ENCODE measurements at regions not wholly inside any gene's neighbourhood (a gene's known extent, or its start where the extent isn't known, plus 50 kb on each side); places are given as distances from the start of the nearest gene placed in this dataset.
"Not testable (repeated sequence)": the region's sequence is repeated elsewhere in the genome, so short reads cannot be mapped to it uniquely, and the experiment has no call there.

DNA sequence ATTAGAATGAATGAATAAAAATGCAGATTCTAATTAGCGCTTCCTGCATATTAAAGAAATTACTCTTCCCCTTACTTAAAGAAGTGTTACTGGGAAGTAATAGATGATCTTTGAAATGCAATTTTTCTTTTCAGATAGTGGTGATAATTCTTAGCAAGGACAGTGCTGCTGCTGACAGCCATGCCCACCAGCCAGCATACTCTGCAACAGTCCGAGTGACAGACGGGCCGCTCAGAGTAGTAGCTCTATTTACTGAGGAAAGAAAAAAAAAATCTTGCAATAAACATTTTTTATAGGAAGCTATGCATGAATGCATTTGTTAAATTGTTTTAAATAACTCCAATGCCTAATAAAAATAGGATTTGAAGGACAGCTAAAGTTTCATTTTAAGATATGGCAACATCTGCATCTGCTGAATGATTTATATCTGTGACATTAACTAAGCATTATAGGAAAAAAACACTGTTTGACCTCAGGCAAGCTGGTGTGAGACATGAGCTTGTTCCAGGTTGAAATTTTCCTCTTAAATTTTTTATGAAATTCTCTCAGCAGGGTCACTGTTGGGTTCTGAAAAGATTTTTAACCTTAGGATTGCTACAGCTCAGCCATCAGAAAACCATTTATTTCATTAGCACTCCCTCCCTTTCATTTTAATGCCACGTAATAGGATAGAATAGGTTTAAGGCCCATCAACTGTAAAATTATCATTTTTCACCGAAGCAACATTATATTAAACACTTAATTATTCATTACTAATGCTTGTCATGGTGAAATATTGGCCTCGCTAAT, 393.8 kb downstream of the DCDC2C start:
- in situ Hi-C loops (cut with HindIII; ENCODE audit: low pct_unique_long_range_greater_than_20kb, low sequenced_read_pairs), result no loop called here
- DNase-seq (ENCODE audit: low read depth), result no peak

DNA sequence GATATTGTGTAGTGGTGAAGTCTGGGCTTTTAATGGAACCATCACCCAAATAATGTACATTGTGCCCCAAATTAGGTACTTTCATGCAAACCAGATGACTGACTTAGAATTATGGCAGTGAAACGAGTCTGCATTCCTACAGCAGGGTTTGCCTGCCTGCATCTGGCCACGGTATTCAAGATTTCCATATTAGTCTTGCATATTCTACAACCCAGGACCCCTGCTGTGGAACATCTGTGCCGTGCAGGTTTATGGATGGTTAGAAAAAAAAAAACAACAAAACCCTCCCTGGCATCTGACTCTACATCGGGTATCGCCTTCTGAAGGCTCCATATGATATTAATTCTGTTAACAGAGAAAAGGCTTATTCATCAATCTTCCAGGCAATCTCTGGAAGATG, 394.8 kb downstream of the DCDC2C start:
- in situ Hi-C loops (cut with HindIII; ENCODE audit: low pct_unique_long_range_greater_than_20kb, low sequenced_read_pairs), result no loop called here
- DNase-seq (ENCODE audit: low read depth), result no peak

DNA sequence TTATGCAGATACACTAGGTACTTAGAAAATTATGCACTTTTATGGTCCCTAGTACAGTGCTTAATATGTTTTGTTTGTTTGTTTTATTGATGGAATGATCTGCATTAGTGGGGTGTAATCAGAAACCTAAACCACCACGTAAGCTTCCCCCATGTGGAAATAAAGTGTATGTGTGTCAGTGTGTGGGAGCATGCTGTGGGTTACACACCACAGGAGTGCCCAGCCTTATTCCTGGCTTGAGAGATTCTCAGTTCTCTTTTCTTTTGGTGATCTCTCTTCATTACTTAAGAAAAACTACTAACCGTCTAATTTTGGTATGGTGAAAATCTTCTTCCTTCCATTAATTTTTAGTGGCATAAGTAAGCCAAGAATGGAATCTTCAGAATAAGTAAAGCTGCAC, 398.6 kb downstream of the DCDC2C start:
- no peak for DNase-seq (ENCODE audit: low read depth)
- in situ Hi-C loops (cut with HindIII; ENCODE audit: low pct_unique_long_range_greater_than_20kb, low sequenced_read_pairs), result no loop called here

DNA sequence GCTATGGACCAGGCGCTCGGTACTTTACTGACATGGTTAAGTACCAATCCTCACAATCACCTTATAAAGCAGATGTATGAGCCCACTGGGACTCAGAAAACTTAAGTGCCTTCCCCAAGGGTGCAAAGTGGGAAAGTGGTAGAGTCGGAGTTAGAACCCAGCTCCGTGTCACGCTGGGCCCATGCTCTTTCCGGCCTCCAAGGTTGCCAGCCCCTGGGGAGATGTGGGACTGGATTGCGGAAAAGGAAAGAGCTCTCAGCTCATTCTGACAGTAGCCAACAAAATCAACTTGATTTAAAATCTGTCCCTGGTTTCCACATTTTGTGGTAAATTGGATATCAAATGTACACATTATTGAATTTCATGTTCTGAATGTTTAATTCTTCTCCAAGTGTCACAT, 403.8 kb downstream of the DCDC2C start:
- in situ Hi-C loops (cut with HindIII; ENCODE audit: low pct_unique_long_range_greater_than_20kb, low sequenced_read_pairs), result no loop called here
- DNase-seq (ENCODE audit: low read depth), result no peak

DNA sequence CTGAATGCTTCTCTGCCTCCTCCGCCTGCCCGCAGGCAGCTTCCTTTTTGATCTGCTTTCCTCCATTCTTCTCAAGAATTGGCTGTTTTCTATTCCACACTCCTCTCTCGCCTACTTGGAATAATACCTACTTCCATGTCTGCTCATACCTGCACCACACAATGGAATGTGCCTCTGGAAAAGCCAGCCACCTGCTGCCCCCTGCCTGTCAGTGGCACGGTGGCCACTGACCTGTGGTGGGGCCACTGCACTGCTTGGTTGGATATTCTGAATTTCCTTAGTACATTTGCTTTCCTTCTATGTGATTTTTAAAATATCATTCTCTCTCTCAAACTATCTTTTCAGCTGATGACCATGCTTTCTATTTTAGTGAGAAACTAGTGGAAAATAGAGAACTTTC, 406.9 kb downstream of the DCDC2C start:
- in situ Hi-C loops (cut with HindIII; ENCODE audit: low pct_unique_long_range_greater_than_20kb, low sequenced_read_pairs), result no loop called here

DNA sequence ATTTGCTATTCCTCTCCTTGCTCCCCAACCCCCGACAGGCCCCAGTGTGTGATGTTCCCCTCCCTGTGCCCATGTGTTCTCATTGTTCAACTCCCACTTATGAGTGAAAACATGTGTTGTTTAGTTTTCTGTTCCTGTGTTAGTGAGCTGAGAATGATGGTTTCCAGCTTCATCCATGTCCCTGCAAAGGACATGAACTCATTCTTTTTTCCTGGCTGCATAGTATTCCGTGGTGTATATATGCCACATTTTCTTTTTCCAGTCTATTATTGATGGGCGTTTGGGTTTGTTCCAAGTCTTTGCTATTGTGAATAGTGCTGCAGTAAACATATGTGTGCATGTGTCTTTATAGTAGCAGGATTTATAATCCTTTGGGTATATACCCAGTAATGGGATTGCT, 412.1 kb downstream of the DCDC2C start:
- in situ Hi-C loops (cut with HindIII; ENCODE audit: low pct_unique_long_range_greater_than_20kb, low sequenced_read_pairs); DNase-seq (ENCODE audit: low read depth): not testable (repeated sequence)

More for the DNA sequence above, 406.9 kb downstream of the DCDC2C start:
- DNase-seq (ENCODE audit: low read depth), result no peak

DNA sequence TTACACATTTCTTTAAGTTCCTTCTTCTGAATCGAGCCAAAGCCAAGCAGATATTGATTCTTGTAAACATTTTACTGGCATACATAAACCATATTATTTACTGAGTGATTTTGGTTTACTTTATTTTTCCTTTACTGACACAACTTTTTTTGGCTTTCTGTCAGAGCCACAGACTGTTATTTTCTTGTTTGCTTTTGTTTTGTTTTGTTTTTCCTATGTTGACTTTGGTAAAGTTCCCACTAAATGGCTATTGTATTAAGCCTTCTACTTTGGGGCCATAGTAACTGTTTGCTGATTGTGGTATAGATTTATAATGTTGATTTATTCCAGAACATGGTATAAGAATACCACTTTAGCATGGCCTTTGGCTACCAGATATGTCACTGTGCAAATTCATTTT, 419.4 kb downstream of the DCDC2C start:
- DNase-seq (ENCODE audit: low read depth), result no peak
- in situ Hi-C loops (cut with HindIII; ENCODE audit: low pct_unique_long_range_greater_than_20kb, low sequenced_read_pairs), result no loop called here

DNA sequence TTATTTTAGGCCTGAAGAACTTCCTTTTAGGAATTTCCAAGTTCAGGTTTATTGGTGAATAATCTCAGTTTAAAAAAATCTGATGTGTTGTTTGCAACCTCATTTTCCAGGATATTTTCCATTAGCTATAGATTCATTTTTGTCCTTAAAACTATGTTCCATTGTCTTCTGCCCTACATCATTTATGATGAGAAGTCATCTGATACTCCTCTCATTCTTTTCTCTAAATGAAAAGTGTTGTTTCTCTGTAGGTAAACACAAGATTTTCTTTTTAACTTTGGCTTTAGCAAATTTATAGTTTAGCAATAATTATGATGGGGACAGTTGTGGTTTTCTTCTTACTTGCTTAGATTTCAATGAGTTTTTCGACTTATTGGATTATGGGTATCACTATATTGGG, 427.3 kb downstream of the DCDC2C start:
- no peak for DNase-seq (ENCODE audit: low read depth)
- in situ Hi-C loops (cut with HindIII; ENCODE audit: low pct_unique_long_range_greater_than_20kb, low sequenced_read_pairs), result no loop called here

DNA sequence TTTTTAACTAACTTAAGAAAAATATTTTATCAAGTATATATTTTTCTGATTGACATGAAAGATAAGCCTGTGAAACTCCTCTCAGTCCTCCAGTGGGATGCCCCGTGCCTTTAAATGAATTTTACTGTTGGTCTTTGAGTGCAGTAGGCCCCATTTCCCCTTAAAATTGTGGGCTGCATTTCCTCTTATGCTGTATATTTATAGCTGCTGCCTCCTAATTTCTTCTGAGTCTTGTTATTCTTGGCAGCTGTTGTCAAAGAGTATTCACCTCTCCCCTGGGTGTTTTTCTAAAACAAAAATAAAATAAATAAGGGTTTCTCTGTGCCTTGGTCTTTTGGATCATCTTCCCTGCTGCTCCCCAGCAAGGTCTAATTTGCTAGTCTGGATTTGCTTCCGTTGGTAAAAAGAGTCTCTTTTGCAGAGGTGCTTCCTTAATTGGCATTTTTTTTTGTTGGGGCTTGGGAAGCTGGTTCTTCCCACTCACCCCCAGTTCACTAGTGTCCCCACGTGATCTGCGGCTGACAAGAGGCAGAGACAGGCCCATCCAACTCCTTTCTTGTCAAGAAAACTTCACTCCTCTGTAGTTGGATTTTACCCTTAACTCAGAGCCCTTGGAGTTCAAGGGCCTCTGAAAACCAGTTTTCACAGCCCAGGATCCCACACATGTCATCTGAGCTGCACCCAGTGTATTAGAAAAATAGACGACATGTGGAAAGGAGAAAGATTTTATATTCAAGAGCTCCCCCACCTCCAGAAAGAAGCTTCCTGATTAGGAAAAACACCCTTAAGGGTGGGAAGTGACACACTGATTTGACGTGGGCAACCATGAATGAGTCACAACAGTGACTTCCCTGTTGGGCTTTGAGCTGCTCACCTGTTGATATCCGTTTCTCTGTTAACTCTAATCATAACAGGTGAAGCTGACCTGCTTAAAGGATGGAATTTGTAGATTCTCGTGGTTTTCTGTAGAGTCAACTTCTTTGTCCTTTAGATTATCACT, 431.5 kb downstream of the DCDC2C start:
- no peak for DNase-seq (ENCODE audit: low read depth)
- in situ Hi-C loops (cut with HindIII; ENCODE audit: low pct_unique_long_range_greater_than_20kb, low sequenced_read_pairs), result no loop called here

DNA sequence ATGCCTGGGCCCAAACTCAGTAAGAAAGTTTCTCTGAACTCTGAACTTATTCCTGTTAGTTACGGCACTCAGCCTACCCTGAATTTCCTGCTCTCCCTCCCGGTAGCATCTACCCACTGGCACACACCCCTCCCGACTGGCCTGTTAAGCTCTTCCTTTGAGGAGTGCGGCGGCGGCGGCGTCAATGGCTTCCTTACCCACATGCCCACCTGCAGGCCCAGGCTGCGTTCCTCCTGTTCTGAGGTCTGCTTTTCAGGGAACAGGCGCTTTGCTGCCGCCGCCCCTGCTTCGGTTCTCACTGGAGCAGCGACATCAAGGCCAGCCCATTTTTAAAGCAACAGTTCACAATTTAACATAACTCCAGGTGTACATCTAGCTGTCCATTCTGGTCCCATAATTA, 432.4 kb downstream of the DCDC2C start:
- DNase-seq (ENCODE audit: low read depth), result no peak
- in situ Hi-C loops (cut with HindIII; ENCODE audit: low pct_unique_long_range_greater_than_20kb, low sequenced_read_pairs), result no loop called here

DNA sequence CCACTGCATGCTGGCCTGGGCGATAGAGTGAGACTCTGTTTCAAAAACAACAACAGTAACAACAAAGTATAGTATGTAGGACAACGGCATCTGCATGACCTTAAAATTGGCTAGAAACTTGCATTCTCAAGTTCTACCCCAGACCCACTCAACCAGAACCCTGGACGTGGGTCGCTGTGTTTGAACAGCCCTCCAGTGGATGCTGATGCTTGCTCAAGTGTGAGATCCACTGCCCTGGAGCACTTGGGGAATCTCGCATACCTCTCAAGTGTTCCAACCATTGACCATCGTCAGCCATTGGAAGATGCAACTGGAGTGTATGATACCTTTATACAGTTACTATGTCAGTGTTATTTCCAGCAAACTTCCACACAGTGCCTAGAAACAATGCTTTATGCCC, 435.9 kb downstream of the DCDC2C start:
- in situ Hi-C loops (cut with HindIII; ENCODE audit: low pct_unique_long_range_greater_than_20kb, low sequenced_read_pairs), result no loop called here
- DNase-seq (ENCODE audit: low read depth), result no peak

DNA sequence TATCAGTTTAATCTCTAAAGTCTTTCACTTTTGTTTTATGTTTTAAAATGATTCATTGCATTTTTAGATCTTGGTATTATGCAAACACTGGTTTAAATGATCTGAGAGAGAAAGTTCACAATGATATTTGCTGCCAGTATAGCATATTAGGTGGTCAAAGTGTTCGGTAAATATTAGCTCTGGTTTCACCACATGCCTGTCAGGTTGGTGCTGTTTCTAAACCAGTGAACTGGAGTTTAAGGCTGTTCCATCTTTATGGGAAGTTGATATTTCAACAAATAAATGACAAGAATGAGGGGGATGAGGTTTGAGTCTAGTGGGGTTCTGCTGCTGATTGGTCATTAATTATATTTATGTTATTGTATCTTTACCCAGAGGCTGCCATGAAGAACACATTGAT, 436.4 kb downstream of the DCDC2C start:
- no peak for DNase-seq (ENCODE audit: low read depth)
- in situ Hi-C loops (cut with HindIII; ENCODE audit: low pct_unique_long_range_greater_than_20kb, low sequenced_read_pairs), result no loop called here

DNA sequence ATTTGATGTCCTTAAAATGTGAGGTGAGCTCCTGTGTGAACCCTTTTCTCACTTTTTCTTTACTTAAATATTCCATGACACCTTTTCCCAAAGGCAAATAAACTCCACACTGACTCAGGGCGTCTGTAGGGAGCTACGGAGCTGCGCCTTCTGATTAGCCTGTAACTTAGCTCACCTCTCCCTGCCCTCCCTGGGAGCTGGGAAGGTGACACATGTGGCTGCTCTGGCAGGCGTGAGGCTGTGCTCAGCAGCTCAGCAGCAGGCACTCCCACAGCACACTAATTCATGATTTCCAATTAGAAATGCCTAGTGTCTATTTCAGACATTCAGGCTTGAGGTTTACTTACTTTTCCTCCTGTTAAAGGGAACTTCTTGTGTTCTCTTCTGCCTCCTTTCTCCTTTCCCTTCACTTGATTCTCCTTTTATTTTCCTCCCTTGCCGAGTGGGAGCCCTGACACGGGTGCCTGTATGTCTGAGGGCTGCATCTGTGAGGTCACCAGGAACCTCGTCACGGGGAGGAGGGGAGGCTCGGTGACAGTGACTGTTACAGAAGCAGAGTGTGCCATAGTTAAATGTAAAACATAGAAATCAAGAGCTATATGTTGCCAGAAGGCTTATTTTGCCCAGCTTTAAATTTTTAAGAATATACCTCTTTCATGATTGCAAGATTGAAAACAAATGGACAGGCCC, 437.1 kb downstream of the DCDC2C start:
- in situ Hi-C loops (cut with HindIII; ENCODE audit: low pct_unique_long_range_greater_than_20kb, low sequenced_read_pairs), result no loop called here
- no peak for DNase-seq (ENCODE audit: low read depth)

DNA sequence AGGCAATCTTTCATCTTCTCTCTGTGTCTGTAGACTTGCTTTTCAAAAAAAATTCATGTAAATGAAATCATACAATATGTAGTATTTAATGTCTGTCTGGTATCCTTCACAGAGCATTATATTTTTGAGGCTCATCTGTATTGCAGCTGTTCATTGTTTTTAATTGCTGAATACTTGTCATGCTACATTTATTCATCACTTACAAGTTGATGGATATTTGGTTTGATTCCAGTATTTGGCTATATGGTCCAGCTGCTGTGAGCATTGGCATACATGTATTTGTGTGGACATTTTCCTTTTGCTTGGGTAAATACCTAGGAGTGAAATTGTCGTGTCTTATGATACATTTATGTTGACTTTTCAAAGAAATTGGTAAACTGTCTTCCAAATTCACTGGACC, 441.4 kb downstream of the DCDC2C start:
- DNase-seq (ENCODE audit: low read depth), result no peak
- in situ Hi-C loops (cut with HindIII; ENCODE audit: low pct_unique_long_range_greater_than_20kb, low sequenced_read_pairs), result no loop called here

DNA sequence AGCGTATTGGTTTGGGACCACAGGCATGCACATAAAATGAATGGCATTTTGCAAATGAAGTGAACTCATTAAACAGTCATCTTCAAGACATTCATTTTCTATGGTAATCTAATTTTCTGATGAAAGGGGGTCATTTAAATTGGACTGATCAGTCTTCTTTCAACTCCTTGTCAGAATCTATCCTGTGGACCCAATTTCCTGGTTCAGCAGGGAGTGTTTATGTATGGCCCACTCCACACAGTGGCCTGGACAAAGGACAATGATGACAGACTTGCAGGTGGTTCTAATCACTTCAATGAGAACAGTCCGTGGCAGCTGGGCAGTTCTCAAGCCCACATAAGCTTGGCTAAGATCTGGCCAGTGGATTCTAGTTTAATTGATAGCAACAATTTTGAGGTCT, 448.1 kb downstream of the DCDC2C start:
- no peak for DNase-seq (ENCODE audit: low read depth)
- in situ Hi-C loops (cut with HindIII; ENCODE audit: low pct_unique_long_range_greater_than_20kb, low sequenced_read_pairs), result no loop called here

DNA sequence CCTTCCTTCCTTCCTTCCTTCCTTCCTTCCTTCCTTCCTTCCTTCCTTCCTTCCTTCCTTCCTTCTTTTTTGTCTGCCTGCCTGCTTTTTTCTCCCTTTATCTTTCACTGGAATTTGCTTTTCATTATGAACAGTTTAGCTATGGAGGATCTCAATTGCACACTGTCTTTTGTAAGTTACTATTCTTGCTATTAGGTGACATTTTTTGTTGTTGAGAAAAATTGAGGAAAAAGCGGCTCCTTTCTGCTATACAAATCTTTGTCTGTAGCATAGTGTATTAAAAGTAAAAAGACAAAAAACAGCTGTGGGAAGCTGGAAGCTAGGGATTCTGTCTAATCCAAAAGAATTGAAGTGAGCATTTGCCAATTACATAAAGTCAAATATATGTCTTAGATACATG, 448.7 kb downstream of the DCDC2C start:
- in situ Hi-C loops (cut with HindIII; ENCODE audit: low pct_unique_long_range_greater_than_20kb, low sequenced_read_pairs), result no loop called here
- no peak for DNase-seq (ENCODE audit: low read depth)

DNA sequence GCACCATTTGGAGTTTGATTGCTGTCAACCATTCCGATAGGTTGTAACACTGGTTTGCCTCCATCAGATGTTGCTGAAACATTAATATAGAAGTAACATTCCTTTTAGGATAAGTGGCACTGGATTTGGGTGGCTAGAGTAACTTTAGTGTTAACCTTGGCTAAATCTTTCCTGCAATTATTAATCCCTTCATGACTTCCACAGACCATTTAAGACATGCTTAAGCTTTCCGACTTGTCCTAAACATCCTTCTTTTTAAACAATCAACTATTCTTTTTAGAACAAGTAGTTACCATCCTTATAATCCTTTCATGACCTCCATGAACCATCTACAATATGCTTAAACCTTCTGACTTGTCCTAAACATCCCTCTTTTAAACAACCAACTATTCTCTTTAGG, 465.5 kb downstream of the DCDC2C start:
- DNase-seq (ENCODE audit: low read depth), result no peak
- in situ Hi-C loops (cut with HindIII; ENCODE audit: low pct_unique_long_range_greater_than_20kb, low sequenced_read_pairs), result no loop called here

DNA sequence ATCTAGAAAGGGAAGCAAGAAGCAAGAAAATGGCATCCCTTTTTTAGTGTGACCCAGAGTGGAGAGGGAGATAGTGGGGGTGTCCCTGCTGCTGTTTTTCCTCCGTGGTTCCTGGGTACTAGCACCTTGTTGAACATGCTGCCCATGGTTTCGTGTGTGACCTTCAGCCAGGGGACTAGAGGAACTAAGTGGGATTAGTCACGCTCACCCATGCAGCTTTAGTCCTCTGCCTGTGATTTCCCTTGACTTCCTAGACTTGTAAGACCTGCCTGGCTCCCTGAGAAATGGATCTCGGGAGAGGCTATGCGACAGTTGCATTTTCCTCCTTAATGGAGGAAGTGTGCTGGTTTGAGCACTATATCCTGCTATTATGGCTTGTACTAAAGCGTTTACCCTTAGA, 471.4 kb downstream of the DCDC2C start:
- DNase-seq (ENCODE audit: low read depth), result no peak
- in situ Hi-C loops (cut with HindIII; ENCODE audit: low pct_unique_long_range_greater_than_20kb, low sequenced_read_pairs), result no loop called here

DNA sequence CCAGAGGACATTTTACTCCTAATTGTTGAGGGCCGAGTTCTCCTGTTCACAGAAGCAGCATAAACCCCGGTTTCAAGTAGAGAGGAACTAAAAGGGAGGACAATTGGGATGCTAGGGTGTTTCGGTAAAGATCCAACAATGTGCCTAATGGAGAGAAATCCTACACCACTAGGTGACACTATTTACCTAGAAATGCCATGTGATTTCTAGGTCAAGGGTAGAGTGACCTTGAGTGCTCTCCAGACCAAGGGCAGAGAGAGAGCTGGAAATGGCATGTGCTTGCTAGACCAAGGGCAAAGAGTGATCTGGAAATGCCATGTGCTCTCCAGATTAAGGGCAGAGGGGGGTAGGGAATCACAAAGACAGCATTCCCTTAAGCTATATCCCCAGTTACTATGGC, 472.0 kb downstream of the DCDC2C start:
- no peak for DNase-seq (ENCODE audit: low read depth)
- in situ Hi-C loops (cut with HindIII; ENCODE audit: low pct_unique_long_range_greater_than_20kb, low sequenced_read_pairs), result no loop called here

Data from Caki2 (cell line).